ENCODE measurements at regions not wholly inside any gene's neighbourhood (a gene's known extent, or its start where the extent isn't known, plus 50 kb on each side); places are given as distances from the start of the nearest gene placed in this dataset.

- DNase-seq, result no peak
Measured at GRCh38 chr10:78250313-78251015, 216.8 kb downstream of the RPS24 start.

GRCh38 chr10:78251016-78251385 is 217.3 kb downstream of the RPS24 start:
- DNase-seq, result no peak

- DNase-seq, result no peak
Measured at GRCh38 chr10:78252286-78252685, 218.6 kb downstream of the RPS24 start.

- no peak for DNase-seq
Measured at GRCh38 chr10:78253063-78253853, 219.6 kb downstream of the RPS24 start.

GRCh38 chr10:78254013-78254412 is 220.3 kb downstream of the RPS24 start:
- DNase-seq, result no peak

- DNase-seq, result no peak
Measured at GRCh38 chr10:78255214-78255613, 221.6 kb downstream of the RPS24 start.

- no peak for DNase-seq
Measured at GRCh38 chr10:78255796-78256638, 222.4 kb downstream of the RPS24 start.

GRCh38 chr10:78258323-78259030 is 224.8 kb downstream of the RPS24 start:
- no peak for DNase-seq

GRCh38 chr10:78259391-78259790 is 225.7 kb downstream of the RPS24 start:
- no peak for DNase-seq

- no peak for DNase-seq
Measured at GRCh38 chr10:78260141-78260540, 226.5 kb downstream of the RPS24 start.

GRCh38 chr10:78260680-78261079 is 227.0 kb downstream of the RPS24 start:
- peak; percentile 27 for DNase-seq

- no peak for DNase-seq
Measured at GRCh38 chr10:78261291-78261690, 227.6 kb downstream of the RPS24 start.

- DNase-seq, result no peak
Measured at GRCh38 chr10:78262860-78263259, 229.2 kb downstream of the RPS24 start.

GRCh38 chr10:78263521-78263988 is 229.9 kb downstream of the RPS24 start:
- no peak for DNase-seq

- no peak for DNase-seq
Measured at GRCh38 chr10:78264361-78264760, 230.7 kb downstream of the RPS24 start.

- DNase-seq, result no peak
Measured at GRCh38 chr10:78266741-78267469, 233.2 kb downstream of the RPS24 start.

- no peak for DNase-seq
Measured at GRCh38 chr10:78267598-78267997, 233.9 kb downstream of the RPS24 start.

- no peak for DNase-seq
Measured at GRCh38 chr10:78269060-78269459, 235.4 kb downstream of the RPS24 start.

GRCh38 chr10:78272329-78272728 is 238.7 kb downstream of the RPS24 start:
- DNase-seq, result no peak

- no peak for DNase-seq
Measured at GRCh38 chr10:78274491-78274890, 240.8 kb downstream of the RPS24 start.

- DNase-seq, result no peak
Measured at GRCh38 chr10:78276139-78276538, 242.5 kb downstream of the RPS24 start.

All from stimulated activated CD8-positive, alpha-beta memory T cell treated with anti-CD3 and anti-CD28 coated beads, Interleukin-4, amount 100 ng/mL, for 48 hours (primary cell).